ENCODE measurements at regions not wholly inside any gene's neighbourhood (a gene's known extent, or its start where the extent isn't known, plus 50 kb on each side); places are given as distances from the start of the nearest gene placed in this dataset.

DNA sequence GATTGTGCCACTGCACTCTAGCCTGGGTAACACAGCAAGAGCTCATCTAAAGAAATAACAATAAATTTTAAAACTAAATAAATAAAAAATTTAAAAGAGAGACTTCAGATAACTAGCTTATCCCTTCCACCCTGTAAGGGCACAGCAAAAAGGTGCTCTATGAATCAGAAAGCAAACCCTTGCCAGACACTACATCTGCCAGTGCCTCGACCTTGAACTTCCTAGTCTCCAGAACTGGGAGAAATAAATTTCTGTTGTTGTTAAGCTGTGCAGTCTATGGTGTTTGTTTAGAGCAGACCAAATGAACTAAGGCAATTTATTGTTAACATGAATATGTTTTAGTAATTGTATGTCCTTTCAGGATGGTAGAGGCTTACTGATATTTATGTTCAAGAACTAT is 174.9 kb upstream of the TRIM24 start:
- intact Hi-C loops (cut with micrococcal nuclease), result no loop called here

DNA sequence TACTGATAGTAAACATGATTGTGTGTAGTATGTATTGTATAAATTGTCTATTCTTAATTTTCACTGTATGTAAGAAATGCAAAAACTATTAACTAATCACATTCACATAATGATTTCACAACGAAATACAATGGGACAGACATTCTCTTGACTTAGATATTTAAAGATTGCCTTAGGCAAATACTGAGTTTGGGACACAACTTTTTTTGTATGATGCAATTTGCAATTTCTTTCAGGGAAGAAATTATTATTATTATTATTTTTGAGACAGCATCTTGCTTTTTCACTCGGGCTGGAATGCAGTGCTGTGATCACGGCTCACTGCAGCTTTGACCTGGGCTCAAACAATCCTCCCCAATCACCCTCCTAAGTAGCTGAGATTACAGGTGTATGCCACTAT is 173.2 kb upstream of the TRIM24 start:
- Histone ChIP-seq H3K9me3 (ENCODE audit: control extremely low read depth in 1 of 3, control insufficient read depth in 2 of 3, insufficient read depth in 1 of 3, low read length in 2 of 3) (peaks cover 1 to 6% (median 5%) of the 10 kb centered on the region in 3 donors), H3K9ac (ENCODE audit: low read length) (no peak overlapping the region), H3K36me3 (replicated peaks in 1 of 2; ENCODE audit: control extremely low read depth in 1 of 2, control insufficient read depth in 1 of 2, extremely low read depth in 1 of 2, insufficient read depth in 2 of 2, low read length in 1 of 2) (no peaks in the 10 kb centered on the region), H3K4me3 (ENCODE audit: control extremely low read depth in 1 of 5, extremely low read depth in 1 of 5, insufficient read depth in 1 of 5, low read depth in 2 of 5, low read length in 4 of 5) (no peak overlapping the region), H3K79me2 (ENCODE audit: control insufficient read depth, insufficient read depth, low read length) (no peaks in the 10 kb centered on the region), H4K20me1 (ENCODE audit: control insufficient read depth, insufficient read depth, low read length, poor library complexity, severe bottlenecking) (no peaks in the 10 kb centered on the region), H2AFZ (ENCODE audit: insufficient read depth, low read depth, low read length, poor library complexity, severe bottlenecking) (no peak overlapping the region), H3K27ac (ENCODE audit: low read length in 2 of 2) (no peak overlapping the region), H3K4me2 (replicated peaks; ENCODE audit: low read depth, low read length, poor library complexity, severe bottlenecking) (no peak overlapping the region), H3K4me1 (ENCODE audit: control insufficient read depth in 2 of 2, insufficient read depth in 2 of 2, low read length in 2 of 2) (no peaks in the 10 kb centered on the region), H3K27me3 (replicated peaks in 1 of 4; ENCODE audit: control extremely low read depth in 1 of 4, control insufficient read depth in 3 of 4, insufficient read depth in 4 of 4, low read length in 3 of 4) (no peaks in the 10 kb centered on the region)
- H3K4me3 Mint-ChIP-seq, result no peak overlapping the region
- H3K27ac Mint-ChIP-seq, result no peak overlapping the region
- intact Hi-C loops (cut with micrococcal nuclease), result no loop called here
- peaks cover 3% of the 10 kb centered on the region for H3K27me3 Mint-ChIP-seq
- WGBS (ENCODE audit: insufficient coverage), result no CpG with 5 or more reads among the region's 3 CpGs
- DNase-seq (no peak), ATAC-seq (ENCODE audit: low read depth) (no peak)
- TF ChIP-seq EZH2 (IDR thresholded peaks at IDR 0.05; ENCODE audit: borderline replicate concordance, insufficient read depth, low read depth, low read length, poor library complexity, severe bottlenecking), result no peak
- TF ChIP-seq, protein P1, sequence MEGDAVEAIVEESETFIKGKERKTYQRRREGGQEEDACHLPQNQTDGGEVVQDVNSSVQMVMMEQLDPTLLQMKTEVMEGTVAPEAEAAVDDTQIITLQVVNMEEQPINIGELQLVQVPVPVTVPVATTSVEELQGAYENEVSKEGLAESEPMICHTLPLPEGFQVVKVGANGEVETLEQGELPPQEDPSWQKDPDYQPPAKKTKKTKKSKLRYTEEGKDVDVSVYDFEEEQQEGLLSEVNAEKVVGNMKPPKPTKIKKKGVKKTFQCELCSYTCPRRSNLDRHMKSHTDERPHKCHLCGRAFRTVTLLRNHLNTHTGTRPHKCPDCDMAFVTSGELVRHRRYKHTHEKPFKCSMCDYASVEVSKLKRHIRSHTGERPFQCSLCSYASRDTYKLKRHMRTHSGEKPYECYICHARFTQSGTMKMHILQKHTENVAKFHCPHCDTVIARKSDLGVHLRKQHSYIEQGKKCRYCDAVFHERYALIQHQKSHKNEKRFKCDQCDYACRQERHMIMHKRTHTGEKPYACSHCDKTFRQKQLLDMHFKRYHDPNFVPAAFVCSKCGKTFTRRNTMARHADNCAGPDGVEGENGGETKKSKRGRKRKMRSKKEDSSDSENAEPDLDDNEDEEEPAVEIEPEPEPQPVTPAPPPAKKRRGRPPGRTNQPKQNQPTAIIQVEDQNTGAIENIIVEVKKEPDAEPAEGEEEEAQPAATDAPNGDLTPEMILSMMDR (IDR thresholded peaks at IDR 0.05), result no peak
- CTCF ChIA-PET, result no interaction called here
- POLR2A ChIA-PET, result no interaction called here
- H3K9me3 Mint-ChIP-seq (ENCODE audit: insufficient read depth), result peaks cover 4% of the 10 kb centered on the region
- H3K4me1 Mint-ChIP-seq, result no peaks in the 10 kb centered on the region

More for the DNA sequence above, 174.9 kb upstream of the TRIM24 start:
- peaks cover 4% of the 10 kb centered on the region for H3K9me3 Mint-ChIP-seq (ENCODE audit: insufficient read depth)
- no peaks in the 10 kb centered on the region for H4K20me1 ChIP-seq (ENCODE audit: control insufficient read depth, insufficient read depth, low read length, poor library complexity, severe bottlenecking)
- CTCF ChIA-PET, result no interaction called here
- H3K4me1 Mint-ChIP-seq, result no peaks in the 10 kb centered on the region
- TF ChIP-seq EZH2 (IDR thresholded peaks at IDR 0.05; ENCODE audit: borderline replicate concordance, insufficient read depth, low read depth, low read length, poor library complexity, severe bottlenecking), result no peak
- TF ChIP-seq, protein P1 (IDR thresholded peaks at IDR 0.05), result no peak
- no peak overlapping the region for H3K4me3 Mint-ChIP-seq
- H3K27ac ChIP-seq (ENCODE audit: low read length in 2 of 2), result no peak overlapping the region
- no peak overlapping the region for H3K4me2 ChIP-seq (replicated peaks; ENCODE audit: low read depth, low read length, poor library complexity, severe bottlenecking)
- no peak overlapping the region for H2AFZ ChIP-seq (ENCODE audit: insufficient read depth, low read depth, low read length, poor library complexity, severe bottlenecking)
- POLR2A ChIA-PET, result no interaction called here
- no peaks in the 10 kb centered on the region for H3K36me3 ChIP-seq (replicated peaks in 1 of 2; ENCODE audit: control extremely low read depth in 1 of 2, control insufficient read depth in 1 of 2, extremely low read depth in 1 of 2, insufficient read depth in 2 of 2, low read length in 1 of 2)
- no peaks in the 10 kb centered on the region for H3K79me2 ChIP-seq (ENCODE audit: control insufficient read depth, insufficient read depth, low read length)
- no peaks in the 10 kb centered on the region for H3K27me3 ChIP-seq (replicated peaks in 1 of 4; ENCODE audit: control extremely low read depth in 1 of 4, control insufficient read depth in 3 of 4, insufficient read depth in 4 of 4, low read length in 3 of 4)
- ATAC-seq (ENCODE audit: low read depth), result no peak
- DNase-seq, result no peak
- no peak overlapping the region for H3K4me3 ChIP-seq (ENCODE audit: control extremely low read depth in 1 of 5, extremely low read depth in 1 of 5, insufficient read depth in 1 of 5, low read depth in 2 of 5, low read length in 4 of 5)
- no peak overlapping the region for H3K9ac ChIP-seq (ENCODE audit: low read length)
- H3K27me3 Mint-ChIP-seq, result peaks cover 3% of the 10 kb centered on the region
- no CpG with 5 or more reads among the region's 1 CpG for WGBS (ENCODE audit: insufficient coverage)
- no peaks in the 10 kb centered on the region for H3K4me1 ChIP-seq (ENCODE audit: control insufficient read depth in 2 of 2, insufficient read depth in 2 of 2, low read length in 2 of 2)
- no peak overlapping the region for H3K27ac Mint-ChIP-seq
- H3K9me3 ChIP-seq (ENCODE audit: control extremely low read depth in 1 of 3, control insufficient read depth in 2 of 3, insufficient read depth in 1 of 3, low read length in 2 of 3), result peaks cover 1 to 4% (median 2%) of the 10 kb centered on the region in 3 donors
